ENCODE measurements at regions not wholly inside any gene's neighbourhood (a gene's known extent, or its start where the extent isn't known, plus 50 kb on each side); places are given as distances from the start of the nearest gene placed in this dataset.

DNA sequence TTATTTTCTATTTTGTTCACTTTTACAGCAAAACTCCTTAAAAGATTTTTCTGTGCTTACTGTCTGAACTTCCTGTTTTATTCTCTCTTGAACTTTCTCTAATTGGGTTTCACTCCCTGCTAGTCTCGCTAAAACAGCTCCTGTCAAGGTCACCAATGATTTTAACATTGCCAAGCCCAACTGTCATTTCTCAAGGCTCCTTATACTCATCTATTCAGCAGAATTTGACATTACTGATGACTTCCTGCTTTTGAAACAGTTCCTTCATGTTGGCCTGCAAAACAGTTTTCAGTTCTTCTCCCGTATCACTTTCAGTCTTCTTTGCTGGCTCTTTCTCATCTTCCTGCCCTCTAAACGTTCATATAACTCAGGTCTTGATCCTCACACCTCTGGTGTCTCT is 268.5 kb upstream of the USP15 start:
- no peaks in the 10 kb centered on the region for H3K36me3 Mint-ChIP-seq (ENCODE audit: insufficient read depth, unreplicated experiment)
- H3K27me3 Mint-ChIP-seq (ENCODE audit: unreplicated experiment): no peaks in the 10 kb centered on the region
- CTCF ChIA-PET: no interaction called here
- no peaks in the 10 kb centered on the region for H3K9me3 Mint-ChIP-seq (ENCODE audit: low read depth, unreplicated experiment)
- H3K27ac Mint-ChIP-seq (ENCODE audit: unreplicated experiment): no peak overlapping the region
- H3K4me1 Mint-ChIP-seq (ENCODE audit: low read depth, unreplicated experiment): no peaks in the 10 kb centered on the region
- DNase-seq: no peak
- intact Hi-C loops (cut with micrococcal nuclease; ENCODE audit: unreplicated experiment): loop anchor here (2.0 to 10.0 kb wide), 3 partner anchors 445 to 1737 kb away; no protein-coding TSS in a partner anchor
- no TSS peak for BruUV-seq (replicated peaks)
- no peak overlapping the region for H3K4me3 Mint-ChIP-seq (ENCODE audit: low read depth, unreplicated experiment)
- TF ChIP-seq, protein P1, sequence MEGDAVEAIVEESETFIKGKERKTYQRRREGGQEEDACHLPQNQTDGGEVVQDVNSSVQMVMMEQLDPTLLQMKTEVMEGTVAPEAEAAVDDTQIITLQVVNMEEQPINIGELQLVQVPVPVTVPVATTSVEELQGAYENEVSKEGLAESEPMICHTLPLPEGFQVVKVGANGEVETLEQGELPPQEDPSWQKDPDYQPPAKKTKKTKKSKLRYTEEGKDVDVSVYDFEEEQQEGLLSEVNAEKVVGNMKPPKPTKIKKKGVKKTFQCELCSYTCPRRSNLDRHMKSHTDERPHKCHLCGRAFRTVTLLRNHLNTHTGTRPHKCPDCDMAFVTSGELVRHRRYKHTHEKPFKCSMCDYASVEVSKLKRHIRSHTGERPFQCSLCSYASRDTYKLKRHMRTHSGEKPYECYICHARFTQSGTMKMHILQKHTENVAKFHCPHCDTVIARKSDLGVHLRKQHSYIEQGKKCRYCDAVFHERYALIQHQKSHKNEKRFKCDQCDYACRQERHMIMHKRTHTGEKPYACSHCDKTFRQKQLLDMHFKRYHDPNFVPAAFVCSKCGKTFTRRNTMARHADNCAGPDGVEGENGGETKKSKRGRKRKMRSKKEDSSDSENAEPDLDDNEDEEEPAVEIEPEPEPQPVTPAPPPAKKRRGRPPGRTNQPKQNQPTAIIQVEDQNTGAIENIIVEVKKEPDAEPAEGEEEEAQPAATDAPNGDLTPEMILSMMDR (IDR thresholded peaks at IDR 0.05; ENCODE audit: unreplicated experiment): no peak

DNA sequence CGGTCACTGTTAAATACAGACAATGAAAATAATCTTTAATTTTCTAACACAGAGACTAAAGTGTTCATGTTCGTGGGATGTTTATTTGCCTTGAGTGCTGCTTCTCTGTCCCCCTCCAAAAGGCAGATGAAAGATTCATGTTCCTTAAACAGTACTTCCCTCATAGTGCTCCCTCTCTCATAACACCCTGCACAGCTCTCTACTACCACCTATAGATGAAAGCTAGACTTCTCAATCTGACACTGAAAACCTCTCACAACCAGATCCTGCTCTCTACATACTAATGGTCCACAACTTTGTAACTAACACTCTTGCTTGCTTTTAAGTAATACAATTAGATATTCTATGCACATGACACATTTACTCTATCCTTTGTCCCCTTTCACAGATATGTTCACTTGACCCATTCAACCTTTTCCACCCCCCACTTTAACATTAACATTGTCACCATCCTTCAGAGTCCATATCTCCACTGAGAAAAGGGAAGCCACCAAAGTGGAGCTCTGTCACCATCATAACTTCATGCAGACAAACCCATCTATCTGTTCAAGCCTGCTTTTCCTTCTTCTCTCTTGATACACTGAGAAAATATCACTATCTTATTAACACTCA is 266.4 kb upstream of the USP15 start:
- TF ChIP-seq, protein P1 (IDR thresholded peaks at IDR 0.05; ENCODE audit: unreplicated experiment): peak; percentile 55
- Mint-ChIP-seq H3K9me3 (ENCODE audit: low read depth, unreplicated experiment) (no peaks in the 10 kb centered on the region), H3K4me3 (ENCODE audit: low read depth, unreplicated experiment) (no peak overlapping the region), H3K36me3 (ENCODE audit: insufficient read depth, unreplicated experiment) (no peaks in the 10 kb centered on the region), H3K4me1 (ENCODE audit: low read depth, unreplicated experiment) (no peaks in the 10 kb centered on the region), H3K27ac (ENCODE audit: unreplicated experiment) (no peak overlapping the region), H3K27me3 (ENCODE audit: unreplicated experiment) (no peaks in the 10 kb centered on the region)
- DNase-seq: peak; percentile 30
- CTCF ChIA-PET: interaction anchor here (0.5 to 1.0 kb wide), 4 partner anchors 8 to 580 kb away, joined by 3 to 5 read pairs (median 3); no protein-coding TSS in a partner anchor
- BruUV-seq (replicated peaks): no TSS peak
- intact Hi-C loops (cut with micrococcal nuclease; ENCODE audit: unreplicated experiment): loop anchor here (1.0 to 10.0 kb wide), 4 partner anchors 340 to 1739 kb away; no protein-coding TSS in a partner anchor

DNA sequence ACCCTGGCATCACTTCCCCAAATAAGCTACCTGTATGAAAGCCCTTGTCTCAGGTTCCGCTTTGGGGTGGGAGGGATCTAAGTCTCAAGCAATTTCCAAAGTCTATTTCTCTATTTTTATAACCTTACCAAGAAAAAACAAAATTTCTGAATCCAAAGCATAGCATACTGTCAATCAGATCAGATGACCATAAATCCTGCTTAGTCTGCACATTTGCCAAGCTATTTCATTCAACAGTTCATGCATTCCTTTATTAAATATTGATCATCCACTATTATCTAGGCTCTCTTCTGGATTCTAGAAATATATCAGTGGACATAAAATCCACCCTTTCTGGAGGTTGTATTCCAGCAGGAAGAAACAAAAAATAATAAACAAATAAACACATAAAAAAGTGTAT is 263.5 kb upstream of the USP15 start:
- Mint-ChIP-seq H3K27ac (ENCODE audit: unreplicated experiment) (no peak overlapping the region), H3K9me3 (ENCODE audit: low read depth, unreplicated experiment) (no peaks in the 10 kb centered on the region), H3K4me3 (ENCODE audit: low read depth, unreplicated experiment) (no peak overlapping the region), H3K27me3 (ENCODE audit: unreplicated experiment) (no peaks in the 10 kb centered on the region), H3K4me1 (ENCODE audit: low read depth, unreplicated experiment) (no peaks in the 10 kb centered on the region), H3K36me3 (ENCODE audit: insufficient read depth, unreplicated experiment) (no peaks in the 10 kb centered on the region)
- CTCF ChIA-PET: interaction anchor here (0.5 to 0.7 kb wide), 2 partner anchors 17 to 26 kb away, joined by 3 read pairs; no protein-coding TSS in a partner anchor
- intact Hi-C loops (cut with micrococcal nuclease; ENCODE audit: unreplicated experiment): loop anchor here (10.0 kb wide), 2 partner anchors 1482 to 1742 kb away; no protein-coding TSS in a partner anchor
- no TSS peak for BruUV-seq (replicated peaks)
- TF ChIP-seq, protein P1 (IDR thresholded peaks at IDR 0.05; ENCODE audit: unreplicated experiment): no peak
- DNase-seq: no peak

- no TSS peak for BruUV-seq (replicated peaks)
- TF ChIP-seq, protein P1 (IDR thresholded peaks at IDR 0.05; ENCODE audit: unreplicated experiment): no peak
- H3K36me3 Mint-ChIP-seq (ENCODE audit: insufficient read depth, unreplicated experiment): no peaks in the 10 kb centered on the region
- CTCF ChIA-PET: no interaction called here
- H3K4me1 Mint-ChIP-seq (ENCODE audit: low read depth, unreplicated experiment): no peaks in the 10 kb centered on the region
- H3K9me3 Mint-ChIP-seq (ENCODE audit: low read depth, unreplicated experiment): no peaks in the 10 kb centered on the region
- intact Hi-C loops (cut with micrococcal nuclease; ENCODE audit: unreplicated experiment): loop anchor here (2.0 to 10.0 kb wide), 3 partner anchors 194 to 1744 kb away; a partner anchor contains a TSS
- H3K27ac Mint-ChIP-seq (ENCODE audit: unreplicated experiment): no peak overlapping the region
- H3K4me3 Mint-ChIP-seq (ENCODE audit: low read depth, unreplicated experiment): no peak overlapping the region
- no peaks in the 10 kb centered on the region for H3K27me3 Mint-ChIP-seq (ENCODE audit: unreplicated experiment)
- peak; percentile 25 for DNase-seq
These were observed 261.4 kb upstream of the USP15 start for GRCh38 chr12:61998791-61999190.

Data from Calu3 (cell line).